ENCODE measurements at regions not wholly inside any gene's neighbourhood (a gene's known extent, or its start where the extent isn't known, plus 50 kb on each side); places are given as distances from the start of the nearest gene placed in this dataset.

DNA sequence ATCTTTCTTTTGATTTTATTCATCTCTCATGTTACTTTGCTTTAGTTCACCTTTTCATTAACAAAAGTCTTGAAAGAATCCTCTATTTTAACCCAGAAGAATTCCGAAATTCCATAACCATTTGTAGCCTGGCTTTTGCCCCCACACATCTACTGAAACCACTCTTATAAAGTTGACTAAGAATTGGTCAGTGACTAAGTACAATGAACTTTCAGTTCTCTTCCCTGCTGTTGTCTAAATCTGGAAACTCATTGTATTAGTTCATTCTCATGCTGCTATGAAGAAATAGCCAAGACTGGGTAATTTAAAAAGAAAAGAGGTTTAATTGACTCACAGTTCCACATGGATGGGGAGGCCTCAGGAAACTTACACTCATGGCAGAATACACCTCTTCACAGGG is 49.9 kb upstream of the PNPT1 start:
- H3K36me3 Mint-ChIP-seq (ENCODE audit: insufficient read depth): no peaks in the 10 kb centered on the region
- H3K27me3 Mint-ChIP-seq: no peaks in the 10 kb centered on the region
- DNase-seq (ENCODE audit: low spot score, unreplicated experiment): no peak

More for the DNA sequence above, 49.9 kb upstream of the PNPT1 start:
- Mint-ChIP-seq H3K27ac (no peak overlapping the region), H3K9me3 (ENCODE audit: low read depth) (no peaks in the 10 kb centered on the region), H3K4me3 (ENCODE audit: low read depth) (no peak overlapping the region), H3K4me1 (ENCODE audit: low read depth) (no peaks in the 10 kb centered on the region)
- TF ChIP-seq, protein P1, sequence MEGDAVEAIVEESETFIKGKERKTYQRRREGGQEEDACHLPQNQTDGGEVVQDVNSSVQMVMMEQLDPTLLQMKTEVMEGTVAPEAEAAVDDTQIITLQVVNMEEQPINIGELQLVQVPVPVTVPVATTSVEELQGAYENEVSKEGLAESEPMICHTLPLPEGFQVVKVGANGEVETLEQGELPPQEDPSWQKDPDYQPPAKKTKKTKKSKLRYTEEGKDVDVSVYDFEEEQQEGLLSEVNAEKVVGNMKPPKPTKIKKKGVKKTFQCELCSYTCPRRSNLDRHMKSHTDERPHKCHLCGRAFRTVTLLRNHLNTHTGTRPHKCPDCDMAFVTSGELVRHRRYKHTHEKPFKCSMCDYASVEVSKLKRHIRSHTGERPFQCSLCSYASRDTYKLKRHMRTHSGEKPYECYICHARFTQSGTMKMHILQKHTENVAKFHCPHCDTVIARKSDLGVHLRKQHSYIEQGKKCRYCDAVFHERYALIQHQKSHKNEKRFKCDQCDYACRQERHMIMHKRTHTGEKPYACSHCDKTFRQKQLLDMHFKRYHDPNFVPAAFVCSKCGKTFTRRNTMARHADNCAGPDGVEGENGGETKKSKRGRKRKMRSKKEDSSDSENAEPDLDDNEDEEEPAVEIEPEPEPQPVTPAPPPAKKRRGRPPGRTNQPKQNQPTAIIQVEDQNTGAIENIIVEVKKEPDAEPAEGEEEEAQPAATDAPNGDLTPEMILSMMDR (IDR thresholded peaks at IDR 0.05; ENCODE audit: unreplicated experiment): no peak

Measured in progenitor cell of endocrine pancreas (in vitro differentiated cells).